Panc1 (cell line): ENCODE measurements at regions not wholly inside any gene's neighbourhood (a gene's known extent, or its start where the extent isn't known, plus 50 kb on each side); places are given as distances from the start of the nearest gene placed in this dataset.

Experiments
- ATAC-seq: fragments of 200-7000 bp; cut with Tn5 transposase; 2 replicates; pipeline ENCODE4 v1.9.1; 2020; ENCODE audit warnings: mild to moderate bottlenecking, moderate library complexity
- BruUV-seq: library from RNA; stranded (reverse); fragments of 400-500 nt; replicated peaks from 2 replicates; lab custom pipeline; 2021; lab: Mats Ljungman, UMichigan
- CTCF ChIA-PET: fragments of 300-600 bp; sonication (Branson Sonifier 250); formaldehyde crosslinking; loops from one replicate; lab custom pipeline; 2022; ENCODE audit warnings: antibody characterized with exemption; lab: Charles Lee
- POLR2A ChIA-PET: fragments of 300-600 bp; sonication (Branson Sonifier 250); formaldehyde crosslinking; loops from one replicate; lab custom pipeline; 2022; ENCODE audit warnings: antibody characterized with exemption; lab: Charles Lee
- DNase-seq: peaks from one replicate; pipeline ENCODE4 v3.0.0-alpha.2; 2010; ENCODE audit warnings: low read depth, low spot score
- H3K27ac ChIP-seq: 2 replicates; pipeline ENCODE4 v1.5.1; 2011; ENCODE audit warnings: mild to moderate bottlenecking, low read length, inconsistent platforms
- H3K27me3 ChIP-seq: fragments of 200-500 bp; sonication (Bioruptor generic); 2 replicates; pipeline ENCODE4 v1.6.0; 2014; ENCODE audit warnings: low read length, inconsistent platforms; ENCODE audit not compliant: control insufficient read depth, insufficient read depth
- H3K36me3 ChIP-seq: fragments of 200-500 bp; sonication (Bioruptor generic); 2 replicates; pipeline ENCODE4 v1.5.1; 2014; ENCODE audit warnings: inconsistent platforms, mild to moderate bottlenecking, low read length, moderate library complexity; ENCODE audit not compliant: control insufficient read depth, insufficient read depth
- H3K4me1 ChIP-seq: 2 replicates; pipeline ENCODE4 v1.5.1; 2011; ENCODE audit warnings: inconsistent platforms, mild to moderate bottlenecking, low read length, moderate library complexity; ENCODE audit not compliant: control insufficient read depth, insufficient read depth
- H3K4me3 ChIP-seq, 2 experiments: 2 replicates each; pipeline ENCODE4 v1.5.1; 2011 to 2012; ENCODE audit warnings: low read depth in 2 of 2, low read length in 2 of 2, mild to moderate bottlenecking in 2 of 2, inconsistent platforms in 1 of 2, moderate library complexity in 1 of 2
- H3K9me3 ChIP-seq: fragments of 200-500 bp; sonication (Bioruptor generic); 2 replicates; pipeline ENCODE4 v1.5.1; 2014; ENCODE audit warnings: low read depth, mild to moderate bottlenecking, inconsistent platforms, low read length, moderate library complexity; ENCODE audit not compliant: control insufficient read depth, insufficient read depth
- CTCF ChIP-seq: fragments of 450-650 bp; IDR thresholded peaks from 2 replicates; pipeline ENCODE4 v1.5.1; 2017; ENCODE audit warnings: mild to moderate bottlenecking
- POLR2AphosphoS5 ChIP-seq: IDR thresholded peaks from 2 replicates; pipeline ENCODE4 v1.6.1; 2012; ENCODE audit warnings: mild to moderate bottlenecking, low read depth, low read length, moderate library complexity
- REST ChIP-seq, 2 experiments: IDR thresholded peaks; 2 replicates each; pipeline ENCODE4 v1.6.1; 2011 to 2012; ENCODE audit warnings: low read depth in 2 of 2, control low read depth in 1 of 2, low read length in 1 of 2, mild to moderate bottlenecking in 1 of 2, moderate library complexity in 1 of 2; ENCODE audit not compliant: insufficient read depth in 1 of 2
- SIN3A ChIP-seq: IDR thresholded peaks from 2 replicates; pipeline ENCODE4 v1.6.1; 2012; ENCODE audit warnings: low read depth, mild to moderate bottlenecking, low read length, moderate library complexity, borderline replicate concordance; ENCODE audit not compliant: insufficient read depth
- TCF7L2 ChIP-seq: IDR thresholded peaks from 2 replicates; pipeline ENCODE4 v1.6.1; 2011; ENCODE audit warnings: mild to moderate bottlenecking, low read depth, low read length, inconsistent platforms
- in situ Hi-C: cut with HindIII; loops from 2 replicates; pipeline ENCODE4 v1.10.0; 2016; ENCODE audit warnings: low sequenced_read_pairs, low pct_unique_long_range_greater_than_20kb
- intact Hi-C: fragments of 100-400 bp; cut with micrococcal nuclease; formaldehyde crosslinking; loops from one replicate; pipeline ENCODE4 v1.10.0; 2022; ENCODE audit not compliant: unreplicated experiment

GRCh38 chr1:188871164-188871563 is 1606.5 kb downstream of the BRINP3 start:
- no peak for DNase-seq
- Histone ChIP-seq H3K4me1 (no peaks in the 10 kb centered on the region), H3K4me3 (no peak overlapping the region), H3K9me3 (no peaks in the 10 kb centered on the region), H3K36me3 (no peaks in the 10 kb centered on the region), H3K27ac (no peak overlapping the region), H3K27me3 (no peaks in the 10 kb centered on the region)
- intact Hi-C loops (no loop called here), in situ Hi-C loops (no loop called here)
- TF ChIP-seq CTCF (no peak), TCF7L2 (no peak), REST (IDR thresholded peaks at IDR 0.05; ENCODE audit: insufficient read depth in 1 of 2, low read depth in 2 of 2, low read length in 1 of 2) (no peak), SIN3A (no peak), POLR2AphosphoS5 (no peak)
- BruUV-seq = no TSS peak
- CTCF ChIA-PET = no interaction called here
- no peak for ATAC-seq
- POLR2A ChIA-PET = no interaction called here

- Histone ChIP-seq H3K27ac (no peak overlapping the region), H3K4me1 (no peaks in the 10 kb centered on the region), H3K4me3 (no peak overlapping the region), H3K27me3 (no peaks in the 10 kb centered on the region), H3K36me3 (no peaks in the 10 kb centered on the region), H3K9me3 (no peaks in the 10 kb centered on the region)
- intact Hi-C loops (no loop called here), in situ Hi-C loops (no loop called here)
- ChIA-PET CTCF (no interaction called here), POLR2A (no interaction called here)
- no TSS peak for BruUV-seq
- ATAC-seq (no peak), DNase-seq (no peak)
- TF ChIP-seq POLR2AphosphoS5 = no peak
- TF ChIP-seq TCF7L2 = no peak
- no peak for TF ChIP-seq SIN3A
- TF ChIP-seq REST (IDR thresholded peaks at IDR 0.05; ENCODE audit: insufficient read depth in 1 of 2, low read depth in 2 of 2, low read length in 1 of 2) = no peak
- TF ChIP-seq CTCF = no peak
Observed at GRCh38 chr1:188872376-188872775, 1605.3 kb downstream of the BRINP3 start.
